Upper lobe of left lung (tissue), 6 donors: ENCODE measurements at regions not wholly inside any gene's neighbourhood (a gene's known extent, or its start where the extent isn't known, plus 50 kb on each side); places are given as distances from the start of the nearest gene placed in this dataset.
A peak's percentile ranks its signal among the peaks of the same experiment; 100 is the strongest.

Source experiments
- ATAC-seq, 2 donors: fragments of 200-7000 bp; cut with Tn5 transposase; one replicate each; pipeline ENCODE4 v1.9.1; 2022; ENCODE audit warnings: mild to moderate bottlenecking in 2 of 2, moderate library complexity in 2 of 2; ENCODE audit not compliant: low FRiP score in 2 of 2
- DNase-seq, 2 donors: peaks; one replicate each; pipeline ENCODE4 v3.0.0-alpha.2; 2019 to 2020
- H3K27ac ChIP-seq, 4 donors: fragments of 200-600 bp; sonication (generic); one replicate each; pipeline ENCODE4 v1.5.1; 2016 to 2019
- H3K27me3 ChIP-seq, 4 donors: fragments of 200-600 bp; sonication (generic); one replicate each; pipeline ENCODE4 v1.5.1; 2017 to 2019
- H3K36me3 ChIP-seq, 4 donors: fragments of 200-600 bp; sonication (generic); one replicate each; pipeline ENCODE4 v1.5.1; 2016 to 2019
- H3K4me1 ChIP-seq, 4 donors: fragments of 200-600 bp; sonication (generic); one replicate each; pipeline ENCODE4 v1.5.1; 2018 to 2019
- H3K4me3 ChIP-seq, 4 donors: fragments of 200-600 bp; sonication (generic); one replicate each; pipeline ENCODE4 v1.5.1; 2017 to 2019; ENCODE audit warnings: mild to moderate bottlenecking in 2 of 4, moderate library complexity in 1 of 4
- H3K9me3 ChIP-seq, 4 donors: fragments of 200-600 bp; sonication (generic); one replicate each; pipeline ENCODE4 v1.5.1; 2018 to 2019
- CTCF ChIP-seq, 6 experiments: fragments of 450-650 bp in 4 of 6; fragments of 200-600 bp in 2 of 6; sonication (generic) in 2 of 6; IDR thresholded peaks; one replicate each; pipeline ENCODE4 v1.5.1; 2016 to 2019; ENCODE audit warnings: antibody characterized with exemption in 6 of 6
- EP300 ChIP-seq, 4 donors: sonication (generic); formaldehyde crosslinking; IDR thresholded peaks; one replicate each; pipeline ENCODE4 v1.5.1; 2017; ENCODE audit warnings: antibody characterized with exemption in 4 of 4, control low read depth in 2 of 4
- POLR2A ChIP-seq, 4 donors: fragments of 450-650 bp; IDR thresholded peaks; one replicate each; pipeline ENCODE4 v1.5.1; 2016 to 2017; ENCODE audit warnings: antibody characterized with exemption in 4 of 4, mild to moderate bottlenecking in 2 of 4
- POLR2AphosphoS5 ChIP-seq, 2 donors: sonication (generic); formaldehyde crosslinking; IDR thresholded peaks; one replicate each; pipeline ENCODE4 v1.5.1; 2017; ENCODE audit warnings: antibody characterized with exemption in 2 of 2
- WGBS, 2 donors: methylation state at CpG; one replicate each; pipeline ENCODE4 v1.1.5; 2017 to 2018; 5-methylcytosine and 5-hydroxymethylcytosine counted together
- donor health status: DM: no; HTN: no; CAD: no; lungs with moderate emphysema.
- donor health status: DM: no; HTN: yes; CAD: no; lungs with severe emphysema.

DNA sequence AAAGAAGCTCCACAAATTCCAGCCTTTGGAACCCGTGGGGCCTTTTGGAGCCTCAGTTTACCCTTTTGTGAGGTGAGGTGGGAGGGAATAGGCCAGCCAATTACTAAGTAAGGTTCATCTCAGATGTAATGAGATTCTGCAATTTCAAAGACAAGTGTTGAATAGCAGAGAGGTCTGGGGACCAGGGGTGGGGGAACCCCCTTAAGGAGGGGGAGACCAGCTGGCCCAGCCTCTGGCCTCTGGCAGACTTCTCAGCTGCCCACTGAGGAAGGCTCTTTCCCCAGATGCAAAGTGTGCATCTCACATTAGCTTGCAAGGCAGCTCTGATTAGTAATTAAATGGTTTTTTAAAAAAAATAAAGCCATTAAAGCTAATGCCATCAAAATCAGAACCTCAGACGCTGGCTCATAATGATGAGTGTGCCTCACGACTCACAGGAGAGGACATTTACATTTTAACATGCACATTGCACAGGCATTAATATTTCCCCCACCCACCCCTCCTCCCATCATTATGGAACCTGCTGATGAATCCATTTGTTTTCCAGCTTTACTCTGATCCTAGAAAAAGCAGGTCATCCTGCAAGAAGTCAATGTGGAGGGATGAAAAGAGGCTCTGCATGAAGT, 176.7 kb upstream of the TLE3 start:
- peaks cover 22 to 32% (median 23%) of the 10 kb centered on the region in 4 donors for H3K4me1 ChIP-seq
- no peak for DNase-seq
- no peaks in the 10 kb centered on the region for H3K36me3 ChIP-seq
- no peaks in the 10 kb centered on the region for H3K27me3 ChIP-seq
- no peaks in the 10 kb centered on the region for H3K9me3 ChIP-seq
- H3K27ac ChIP-seq = no peak overlapping the region
- H3K4me3 ChIP-seq = no peak overlapping the region
- TF ChIP-seq EP300 (IDR thresholded peaks at IDR 0.05) (no peak), POLR2AphosphoS5 (IDR thresholded peaks at IDR 0.05) (no peak), POLR2A (IDR thresholded peaks at IDR 0.05) (no peak), CTCF (IDR thresholded peaks at IDR 0.05) (no peak)
- ATAC-seq = no peak
- WGBS, 2 donors = 94 to 97% methylated on average over 3 of the region's 3 CpGs

DNA sequence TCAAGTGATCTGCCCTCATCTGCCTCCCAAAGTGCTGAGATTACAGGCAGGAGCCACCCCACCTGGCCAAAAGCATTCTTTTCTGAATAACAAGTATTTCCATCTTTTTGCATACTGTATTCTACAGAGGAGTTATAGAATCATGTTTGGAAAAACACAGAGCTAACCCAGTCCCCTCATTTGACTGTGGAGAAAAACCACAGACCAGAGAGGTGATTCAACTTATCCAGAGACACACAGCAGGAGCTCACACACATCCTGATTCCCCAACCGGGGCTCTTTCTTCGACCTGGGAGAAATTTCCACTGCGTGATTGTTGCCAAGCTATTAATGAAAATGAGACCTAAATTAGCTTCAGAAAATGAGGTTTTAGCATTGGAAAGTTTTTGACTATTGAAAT, 176.1 kb upstream of the TLE3 start:
- 88 to 90% methylated on average over 3 of the region's 3 CpGs for WGBS, 2 donors
- Histone ChIP-seq H3K27me3 (no peaks in the 10 kb centered on the region), H3K4me1 (peaks cover 22 to 37% (median 25%) of the 10 kb centered on the region in 4 donors), H3K4me3 (no peak overlapping the region), H3K27ac (no peak overlapping the region), H3K9me3 (no peaks in the 10 kb centered on the region), H3K36me3 (no peaks in the 10 kb centered on the region)
- TF ChIP-seq POLR2AphosphoS5 (IDR thresholded peaks at IDR 0.05) (no peak), EP300 (IDR thresholded peaks at IDR 0.05) (no peak), POLR2A (IDR thresholded peaks at IDR 0.05) (no peak), CTCF (IDR thresholded peaks at IDR 0.05) (no peak)
- no peak for ATAC-seq
- no peak for DNase-seq

DNA sequence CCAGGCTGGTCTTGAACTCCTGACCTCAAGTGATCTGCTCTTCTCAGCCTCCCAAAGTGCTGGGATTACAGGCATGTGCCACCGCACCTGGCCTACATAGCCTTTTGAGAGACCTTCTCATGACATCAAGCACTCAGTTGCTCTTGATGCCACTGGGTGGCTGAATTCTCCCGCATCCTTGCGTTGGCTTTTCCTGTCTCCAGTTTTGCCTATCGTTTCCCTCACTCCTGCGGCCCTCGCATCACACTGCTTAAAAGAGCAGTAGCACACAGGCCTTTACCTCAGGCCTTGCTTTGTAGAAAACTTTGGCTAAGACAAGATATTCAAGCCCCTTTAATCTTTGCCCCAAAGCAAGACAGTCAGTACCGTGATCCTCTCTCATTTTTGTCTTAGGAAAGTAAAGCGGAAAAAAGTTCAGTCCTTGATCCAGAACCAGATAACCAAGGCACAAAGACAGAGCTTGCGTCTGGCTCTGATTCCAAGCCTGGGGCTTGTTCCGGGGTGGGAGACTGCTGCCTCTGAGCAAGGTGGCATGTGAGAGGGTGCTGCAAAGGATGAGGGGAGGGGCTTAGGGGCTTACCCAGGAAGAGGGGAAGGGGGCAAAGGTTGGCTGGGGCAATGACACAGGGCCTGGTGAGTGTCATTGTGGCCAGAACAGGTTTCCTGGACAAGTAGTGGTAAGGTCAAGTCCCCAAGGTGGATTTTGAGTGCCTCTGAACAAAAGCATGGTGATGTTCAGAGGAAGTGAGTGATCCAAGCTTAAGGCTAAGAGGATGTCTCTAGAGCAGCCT, 175.0 kb upstream of the TLE3 start:
- WGBS, 2 donors = 98 to 99% methylated on average over 10 of the region's 10 CpGs
- H3K27ac ChIP-seq = no peak overlapping the region
- no peak for TF ChIP-seq CTCF (IDR thresholded peaks at IDR 0.05)
- no peak for TF ChIP-seq POLR2AphosphoS5 (IDR thresholded peaks at IDR 0.05)
- no peak for TF ChIP-seq POLR2A (IDR thresholded peaks at IDR 0.05)
- no peak for TF ChIP-seq EP300 (IDR thresholded peaks at IDR 0.05)
- DNase-seq (no peak), ATAC-seq (no peak)
- H3K4me1 ChIP-seq = peaks cover 22 to 37% (median 25%) of the 10 kb centered on the region in 4 donors
- H3K9me3 ChIP-seq = no peaks in the 10 kb centered on the region
- no peak overlapping the region for H3K4me3 ChIP-seq
- no peaks in the 10 kb centered on the region for H3K27me3 ChIP-seq
- H3K36me3 ChIP-seq = no peaks in the 10 kb centered on the region

DNA sequence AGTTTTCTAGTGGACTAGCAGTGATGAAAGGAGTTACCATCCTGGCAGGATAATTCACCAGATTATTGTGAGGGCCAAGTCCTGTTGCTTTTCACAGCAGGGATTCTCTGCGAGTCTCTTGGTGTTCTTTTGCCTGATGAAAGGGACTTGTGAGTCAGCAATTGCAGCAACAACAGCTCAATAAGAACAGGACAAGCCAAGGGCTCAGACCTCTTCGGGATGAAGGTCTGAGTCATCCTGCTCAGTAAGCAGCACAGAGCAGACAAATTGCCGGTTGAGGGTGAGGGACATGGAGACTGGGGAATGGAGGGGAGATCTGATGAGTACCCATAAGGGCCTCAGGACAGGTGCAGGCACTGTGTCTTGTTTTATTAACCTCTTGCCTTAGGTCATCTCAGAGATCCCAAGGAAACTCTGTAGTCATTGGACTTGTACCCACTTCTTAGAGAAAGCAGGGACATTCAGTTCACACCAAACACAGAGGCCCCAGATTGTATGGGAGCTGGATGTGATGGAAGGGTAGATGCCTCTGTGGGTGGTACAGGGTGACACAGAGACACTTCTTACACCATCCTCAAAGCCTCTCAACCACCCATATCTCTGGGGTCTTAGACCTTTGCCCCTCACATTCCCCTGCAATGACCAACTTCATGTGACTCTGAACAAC, 173.8 kb upstream of the TLE3 start:
- 49 to 57% methylated on average over 3 of the region's 3 CpGs for WGBS, 2 donors
- ATAC-seq = peak; percentile 69 to 83
- Histone ChIP-seq H3K27ac (peak overlapping the region in 2 of 4 donors; percentile 50 to 76), H3K36me3 (no peaks in the 10 kb centered on the region), H3K4me3 (no peak overlapping the region), H3K27me3 (no peaks in the 10 kb centered on the region), H3K4me1 (peaks cover 30 to 48% (median 34%) of the 10 kb centered on the region in 4 donors), H3K9me3 (no peaks in the 10 kb centered on the region)
- DNase-seq = peak in 1 of 2 donors; percentile 70
- TF ChIP-seq CTCF (IDR thresholded peaks at IDR 0.05) = no peak
- peak; percentile 24 to 58 for TF ChIP-seq POLR2AphosphoS5 (IDR thresholded peaks at IDR 0.05)
- TF ChIP-seq EP300 (IDR thresholded peaks at IDR 0.05) = no peak
- TF ChIP-seq POLR2A (IDR thresholded peaks at IDR 0.05) = peak in 1 of 4 donors; percentile 24
